Testis (tissue), 2 donors: ENCODE measurements at regions not wholly inside any gene's neighbourhood (a gene's known extent, or its start where the extent isn't known, plus 50 kb on each side); places are given as distances from the start of the nearest gene placed in this dataset.

ENCODE experiments used
- DNase-seq: peaks from one replicate; pipeline ENCODE4 v3.0.0-alpha.2; 2019
- H3K27ac ChIP-seq, 2 donors: fragments of 200-600 bp; sonication (generic); one replicate each; pipeline ENCODE4 v1.5.1; 2019
- H3K27me3 ChIP-seq: fragments of 200-600 bp; sonication (generic); one replicate; pipeline ENCODE4 v1.5.1; 2019
- H3K36me3 ChIP-seq: fragments of 200-600 bp; sonication (generic); one replicate; pipeline ENCODE4 v1.5.1; 2017; ENCODE audit warnings: low read depth; ENCODE audit errors: missing control alignments
- H3K4me1 ChIP-seq: fragments of 200-600 bp; sonication (generic); one replicate; pipeline ENCODE4 v1.5.1; 2019
- H3K4me3 ChIP-seq, 2 donors: fragments of 200-600 bp; sonication (generic); one replicate each; pipeline ENCODE4 v1.5.1; 2017 to 2019
- H3K9me3 ChIP-seq: fragments of 200-600 bp; sonication (generic); one replicate; pipeline ENCODE4 v1.5.1; 2017
- POLR2A ChIP-seq: fragments of 450-650 bp; IDR thresholded peaks from one replicate; pipeline ENCODE4 v1.6.1; 2017; ENCODE audit warnings: antibody characterized with exemption, mild to moderate bottlenecking, moderate library complexity
- WGBS, 2 donors: methylation state at CpG; one replicate each; pipeline ENCODE4 v1.1.5; 2018; 5-methylcytosine and 5-hydroxymethylcytosine counted together
- intact Hi-C: fragments of 100-400 bp; cut with DNase I; formaldehyde crosslinking; loops from one replicate; pipeline ENCODE4 v1.15.1; 2023; ENCODE audit warnings: low total_unique reads
- TF ChIP-seq, protein P1 (sequence below), 3 experiments: fragments of 450-650 bp in 2 of 3; fragments of 200-600 bp in 1 of 3; sonication (generic) in 1 of 3; IDR thresholded peaks; one replicate each; pipeline ENCODE4 v1.5.1; 2016 to 2019; ENCODE audit warnings: antibody characterized with exemption in 3 of 3, mild to moderate bottlenecking in 2 of 3, moderate library complexity in 1 of 3

DNA sequence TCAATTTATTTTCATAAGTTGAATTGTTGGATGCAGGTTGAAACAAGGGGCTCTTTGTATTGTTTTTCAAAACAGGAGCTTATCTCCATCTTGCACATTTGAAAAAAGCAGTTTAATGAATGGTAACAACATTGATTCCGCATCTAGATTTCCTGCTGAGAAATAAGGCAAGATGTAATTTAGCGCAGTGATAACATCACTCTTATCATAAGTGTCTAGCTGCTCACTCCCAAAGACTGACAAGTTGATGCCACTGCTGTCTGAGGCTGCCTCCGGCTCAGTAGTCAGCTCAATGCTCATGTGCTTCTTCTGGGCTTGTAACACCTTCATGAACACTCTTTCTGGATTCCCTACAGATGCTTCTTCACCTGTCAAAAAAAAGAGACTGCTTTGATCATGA, 92.4 kb downstream of the KPNA2 start:
- intact Hi-C loops, result no loop called here
- WGBS, 2 donors, result 87 to 88% methylated on average over 3 of the region's 3 CpGs
- no peak overlapping the region for H3K27ac ChIP-seq
- no peaks in the 10 kb centered on the region for H3K4me1 ChIP-seq
- no peaks in the 10 kb centered on the region for H3K9me3 ChIP-seq
- no peaks in the 10 kb centered on the region for H3K36me3 ChIP-seq
- H3K27me3 ChIP-seq, result no peaks in the 10 kb centered on the region
- no peak overlapping the region for H3K4me3 ChIP-seq
- no peak for DNase-seq
- TF ChIP-seq POLR2A, result no peak
- TF ChIP-seq, protein P1, sequence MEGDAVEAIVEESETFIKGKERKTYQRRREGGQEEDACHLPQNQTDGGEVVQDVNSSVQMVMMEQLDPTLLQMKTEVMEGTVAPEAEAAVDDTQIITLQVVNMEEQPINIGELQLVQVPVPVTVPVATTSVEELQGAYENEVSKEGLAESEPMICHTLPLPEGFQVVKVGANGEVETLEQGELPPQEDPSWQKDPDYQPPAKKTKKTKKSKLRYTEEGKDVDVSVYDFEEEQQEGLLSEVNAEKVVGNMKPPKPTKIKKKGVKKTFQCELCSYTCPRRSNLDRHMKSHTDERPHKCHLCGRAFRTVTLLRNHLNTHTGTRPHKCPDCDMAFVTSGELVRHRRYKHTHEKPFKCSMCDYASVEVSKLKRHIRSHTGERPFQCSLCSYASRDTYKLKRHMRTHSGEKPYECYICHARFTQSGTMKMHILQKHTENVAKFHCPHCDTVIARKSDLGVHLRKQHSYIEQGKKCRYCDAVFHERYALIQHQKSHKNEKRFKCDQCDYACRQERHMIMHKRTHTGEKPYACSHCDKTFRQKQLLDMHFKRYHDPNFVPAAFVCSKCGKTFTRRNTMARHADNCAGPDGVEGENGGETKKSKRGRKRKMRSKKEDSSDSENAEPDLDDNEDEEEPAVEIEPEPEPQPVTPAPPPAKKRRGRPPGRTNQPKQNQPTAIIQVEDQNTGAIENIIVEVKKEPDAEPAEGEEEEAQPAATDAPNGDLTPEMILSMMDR (IDR thresholded peaks at IDR 0.05), result no peak

DNA sequence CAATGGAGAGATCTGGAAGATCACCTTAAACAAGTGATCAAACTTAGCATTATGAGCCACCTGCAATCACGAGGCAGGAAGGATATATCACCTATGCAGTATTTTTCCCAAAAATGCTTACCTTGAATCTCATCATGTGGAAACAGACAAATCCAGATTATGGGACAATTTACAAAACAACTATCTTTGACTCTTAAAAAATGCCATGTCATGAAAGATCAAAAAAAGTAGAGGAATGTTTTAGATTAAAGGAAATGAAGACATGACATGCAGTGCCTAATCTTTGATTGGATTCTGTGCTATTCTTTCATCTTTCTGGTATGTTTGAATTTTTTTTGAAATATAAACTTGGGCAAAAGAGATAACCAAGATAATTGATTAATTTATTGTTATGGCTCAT, 95.9 kb downstream of the KPNA2 start:
- Histone ChIP-seq H3K27me3 (no peaks in the 10 kb centered on the region), H3K4me3 (no peak overlapping the region), H3K4me1 (peaks cover 3% of the 10 kb centered on the region), H3K9me3 (no peaks in the 10 kb centered on the region), H3K36me3 (no peaks in the 10 kb centered on the region), H3K27ac (no peak overlapping the region)
- DNase-seq, result no peak
- intact Hi-C loops, result no loop called here
- WGBS, 2 donors, result 91 to 100% methylated on average over 1 of the region's 1 CpG
- no peak for TF ChIP-seq POLR2A
- TF ChIP-seq, protein P1 (IDR thresholded peaks at IDR 0.05), result no peak

DNA sequence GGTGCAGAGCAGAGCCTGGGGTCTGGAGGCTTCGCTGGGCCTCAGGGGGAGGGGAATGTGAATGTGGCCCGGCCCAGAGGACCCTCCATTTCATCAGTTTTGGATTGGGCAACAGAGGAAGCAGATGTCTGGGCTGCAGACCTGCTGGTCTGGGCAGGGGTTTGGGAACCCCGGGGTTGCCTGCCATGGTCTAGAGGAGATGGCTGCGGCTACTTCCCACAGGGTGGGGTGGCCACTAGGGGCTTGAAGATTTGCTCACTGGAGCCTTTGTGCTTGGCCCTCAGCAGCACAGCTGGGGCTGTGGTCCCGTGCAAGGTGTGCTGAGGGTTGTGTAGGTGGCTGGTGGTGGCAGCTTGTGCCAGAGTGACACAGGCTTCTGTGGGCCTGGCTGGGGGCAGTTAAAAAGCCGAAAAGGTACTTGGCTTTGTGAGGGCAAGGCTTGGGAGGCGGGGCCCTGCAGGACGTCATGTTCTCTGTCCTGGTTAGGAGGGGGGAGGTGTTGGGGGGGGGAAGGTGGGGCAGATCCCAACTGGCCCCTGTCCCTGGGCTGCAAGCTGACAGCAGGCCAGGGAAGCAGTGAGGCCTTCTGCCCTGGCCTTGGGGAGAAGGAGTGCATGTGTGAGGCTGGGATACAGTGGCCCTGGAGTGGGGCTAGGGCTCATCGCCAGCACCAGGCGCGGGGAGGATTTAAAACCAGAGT, 98.0 kb downstream of the KPNA2 start:
- Histone ChIP-seq H3K36me3 (no peaks in the 10 kb centered on the region), H3K9me3 (no peaks in the 10 kb centered on the region), H3K4me3 (no peak overlapping the region), H3K4me1 (peaks cover 3% of the 10 kb centered on the region), H3K27ac (no peak overlapping the region), H3K27me3 (no peaks in the 10 kb centered on the region)
- TF ChIP-seq, protein P1 (IDR thresholded peaks at IDR 0.05), result no peak
- TF ChIP-seq POLR2A, result no peak
- 32 to 73% methylated on average over 6 to 11 of the region's 11 CpGs for WGBS, 2 donors
- peak; percentile 22 for DNase-seq
- intact Hi-C loops, result no loop called here

DNA sequence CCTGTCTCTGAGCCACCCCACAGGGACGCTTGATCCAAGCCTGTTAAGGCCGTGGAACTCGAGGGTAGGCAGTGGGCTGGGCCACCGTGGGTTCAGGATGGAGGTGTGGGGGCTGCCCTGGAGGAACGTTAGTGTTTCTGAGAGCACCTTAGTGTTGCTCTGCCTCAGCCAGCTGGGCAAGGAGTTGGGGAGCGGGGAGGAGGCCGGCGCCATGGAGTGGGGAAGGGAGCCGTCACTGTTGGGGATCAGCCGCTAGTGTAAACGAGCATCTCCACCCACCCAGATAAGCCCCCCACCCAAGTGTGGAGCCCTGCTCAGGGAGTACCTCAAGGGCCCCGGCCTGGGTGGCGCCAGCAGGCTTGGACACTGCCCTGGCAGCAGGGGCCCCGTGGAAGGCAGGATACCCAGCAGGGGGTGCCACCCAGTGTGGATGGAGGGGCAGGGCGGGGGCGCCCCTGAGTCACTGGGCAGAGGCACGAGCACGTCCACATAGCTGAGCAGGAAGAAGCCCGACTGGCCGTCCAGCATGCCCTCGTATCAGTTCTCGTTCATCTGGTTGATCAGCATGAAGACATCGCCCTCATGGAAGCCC, 98.6 kb downstream of the KPNA2 start:
- no peaks in the 10 kb centered on the region for H3K36me3 ChIP-seq
- no peaks in the 10 kb centered on the region for H3K27me3 ChIP-seq
- no peaks in the 10 kb centered on the region for H3K9me3 ChIP-seq
- H3K4me1 ChIP-seq, result peaks cover 3% of the 10 kb centered on the region
- DNase-seq, result no peak
- H3K27ac ChIP-seq, result no peak overlapping the region
- no peak for TF ChIP-seq POLR2A
- TF ChIP-seq, protein P1 (IDR thresholded peaks at IDR 0.05), result no peak
- 57 to 76% methylated on average over 17 to 23 of the region's 23 CpGs for WGBS, 2 donors
- intact Hi-C loops, result no loop called here
- no peak overlapping the region for H3K4me3 ChIP-seq

DNA sequence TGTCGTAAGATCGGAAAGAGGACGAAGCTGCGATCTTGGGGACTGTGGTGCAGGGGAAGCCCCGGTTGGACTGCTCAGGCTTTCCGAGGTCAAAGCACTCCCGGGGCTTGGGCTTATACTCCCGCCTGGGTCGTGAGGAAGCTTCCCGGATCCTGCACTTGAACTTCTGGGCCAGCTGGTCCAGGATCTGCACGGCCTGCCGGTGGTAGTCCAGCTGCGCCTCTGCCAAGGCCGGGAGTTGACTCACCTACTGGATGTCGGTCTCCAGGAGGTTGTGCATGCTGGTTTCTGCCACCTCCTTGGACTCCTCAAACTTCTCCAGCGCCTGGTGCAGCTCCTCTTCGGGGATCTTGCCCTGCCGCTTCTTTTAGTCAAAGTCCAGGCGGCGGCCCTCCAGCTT, 99.2 kb downstream of the KPNA2 start:
- Histone ChIP-seq H3K4me1 (peaks cover 3% of the 10 kb centered on the region), H3K9me3 (no peaks in the 10 kb centered on the region), H3K36me3 (no peaks in the 10 kb centered on the region), H3K4me3 (no peak overlapping the region), H3K27ac (no peak overlapping the region), H3K27me3 (no peaks in the 10 kb centered on the region)
- DNase-seq, result no peak
- no peak for TF ChIP-seq POLR2A
- TF ChIP-seq, protein P1 (IDR thresholded peaks at IDR 0.05), result no peak
- 75 to 79% methylated on average over 20 of the region's 20 CpGs for WGBS, 2 donors
- intact Hi-C loops, result no loop called here
